Activated CD4-positive, alpha-beta memory T cell treated with anti-CD3 and anti-CD28 coated beads, Interleukin-2, amount 10 ng/mL, durations not matched to agents 7 days and 5 days (primary cell): ENCODE measurements at regions not wholly inside any gene's neighbourhood (a gene's known extent, or its start where the extent isn't known, plus 50 kb on each side); places are given as distances from the start of the nearest gene placed in this dataset.
"Not testable (repeated sequence)": the region's sequence is repeated elsewhere in the genome, so short reads cannot be mapped to it uniquely, and the experiment has no call there.

Experiments
- CTCF ChIA-PET: fragments of 350-600 bp; sonication (Branson Sonifier 250); formaldehyde crosslinking; loops from one replicate; lab custom pipeline; 2021; ENCODE audit warnings: antibody characterized with exemption, inconsistent platforms; lab: Charles Lee
- POLR2A ChIA-PET: fragments of 350-600 bp; sonication (Branson Sonifier 250); formaldehyde crosslinking; loops from one replicate; lab custom pipeline; 2021; ENCODE audit warnings: antibody characterized with exemption; lab: Charles Lee
- DNase-seq: peaks from one replicate; pipeline ENCODE4 v3.0.0-alpha.2; 2020
- H3K27ac Mint-ChIP-seq: one replicate; pipeline ENCODE4 v1.8.0; 2021; ENCODE audit warnings: mild to moderate bottlenecking, mixed read lengths
- H3K27me3 Mint-ChIP-seq: one replicate; pipeline ENCODE4 v1.8.0; 2021; ENCODE audit warnings: mixed read lengths
- H3K36me3 Mint-ChIP-seq: one replicate; pipeline ENCODE4 v1.8.0; 2021; ENCODE audit warnings: low read depth, mixed read lengths
- H3K4me1 Mint-ChIP-seq: one replicate; pipeline ENCODE4 v1.8.0; 2021; ENCODE audit warnings: mixed read lengths
- H3K4me3 Mint-ChIP-seq: one replicate; pipeline ENCODE4 v1.8.0; 2021; ENCODE audit warnings: mild to moderate bottlenecking, mixed read lengths
- H3K9me3 Mint-ChIP-seq: one replicate; pipeline ENCODE4 v1.8.0; 2021; ENCODE audit warnings: mixed read lengths

DNA sequence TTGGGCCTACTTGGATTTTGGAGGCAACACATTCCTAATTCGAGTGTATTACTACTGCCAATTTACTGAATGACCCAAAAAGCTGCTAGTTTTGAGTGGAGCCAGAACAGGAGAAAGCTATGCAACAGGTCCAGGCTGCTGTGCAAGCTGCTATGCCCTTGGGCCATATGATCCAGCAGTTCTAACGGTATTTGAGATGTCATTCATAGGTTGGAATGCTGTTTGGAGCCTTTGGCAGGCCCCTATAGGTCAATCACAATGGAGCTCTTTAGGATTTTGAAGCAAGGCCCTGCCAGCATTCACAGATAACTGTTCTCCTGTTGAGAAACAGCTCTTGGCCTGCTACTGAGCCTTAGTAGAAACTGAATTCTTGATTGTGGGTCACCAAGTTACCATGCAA, 368.7 kb downstream of the CDH19 start:
- Mint-ChIP-seq H3K4me1 (no peaks in the 10 kb centered on the region), H3K36me3 (no peaks in the 10 kb centered on the region), H3K27me3 (no peaks in the 10 kb centered on the region), H3K4me3 (no peak overlapping the region), H3K9me3 (peaks cover 11% of the 10 kb centered on the region), H3K27ac (no peak overlapping the region)
- no peak for DNase-seq
- ChIA-PET POLR2A (no interaction called here), CTCF (no interaction called here)

- CTCF ChIA-PET: no interaction called here
- POLR2A ChIA-PET: no interaction called here
- Mint-ChIP-seq H3K4me1 (no peaks in the 10 kb centered on the region), H3K27me3 (no peaks in the 10 kb centered on the region), H3K27ac (no peak overlapping the region), H3K9me3 (peaks cover 5% of the 10 kb centered on the region), H3K4me3 (no peak overlapping the region), H3K36me3 (no peaks in the 10 kb centered on the region)
- DNase-seq: no peak
These were observed 377.1 kb downstream of the CDH19 start for GRCh38 chr18:66226782-66227181.

GRCh38 chr18:66223317-66223716, 380.6 kb downstream of the CDH19 start:
- H3K27ac Mint-ChIP-seq, DNase-seq, H3K27me3 Mint-ChIP-seq, POLR2A ChIA-PET, H3K4me3 Mint-ChIP-seq, CTCF ChIA-PET, H3K36me3 Mint-ChIP-seq, H3K9me3 Mint-ChIP-seq, H3K4me1 Mint-ChIP-seq: not testable (repeated sequence)

DNA sequence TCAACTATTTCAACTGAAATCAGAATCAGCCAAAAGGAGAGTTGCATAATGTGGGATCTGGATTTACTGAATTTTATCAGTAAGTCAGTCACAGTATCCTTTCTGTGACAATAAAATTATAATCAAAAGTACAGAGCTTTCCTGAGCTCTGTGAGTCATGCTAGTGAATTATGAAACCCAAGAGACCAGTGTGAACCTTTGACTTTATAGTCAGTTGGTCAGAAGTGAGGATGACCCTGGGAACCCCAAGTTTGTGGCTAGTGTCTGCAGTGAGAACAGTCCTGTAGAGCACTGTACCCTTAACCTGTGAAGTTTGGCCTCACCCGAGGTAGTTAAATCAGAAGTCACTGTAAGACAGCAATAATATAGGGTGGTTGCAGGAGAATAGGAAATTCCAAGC, 381.7 kb downstream of the CDH19 start:
- no peak overlapping the region for H3K27ac Mint-ChIP-seq
- POLR2A ChIA-PET: no interaction called here
- CTCF ChIA-PET: no interaction called here
- H3K36me3 Mint-ChIP-seq: no peaks in the 10 kb centered on the region
- H3K4me3 Mint-ChIP-seq: no peak overlapping the region
- no peaks in the 10 kb centered on the region for H3K27me3 Mint-ChIP-seq
- peaks cover 8% of the 10 kb centered on the region for H3K9me3 Mint-ChIP-seq
- H3K4me1 Mint-ChIP-seq: no peaks in the 10 kb centered on the region
- DNase-seq: no peak

- DNase-seq: no peak
- H3K4me1 Mint-ChIP-seq: no peaks in the 10 kb centered on the region
- H3K36me3 Mint-ChIP-seq: no peaks in the 10 kb centered on the region
- no peak overlapping the region for H3K27ac Mint-ChIP-seq
- H3K4me3 Mint-ChIP-seq: no peak overlapping the region
- ChIA-PET POLR2A (no interaction called here), CTCF (no interaction called here)
- no peaks in the 10 kb centered on the region for H3K27me3 Mint-ChIP-seq
- H3K9me3 Mint-ChIP-seq: peaks cover 10% of the 10 kb centered on the region
These were observed 384.1 kb downstream of the CDH19 start for GRCh38 chr18:66219817-66220216.

- H3K27me3 Mint-ChIP-seq: no peaks in the 10 kb centered on the region
- CTCF ChIA-PET: no interaction called here
- H3K36me3 Mint-ChIP-seq: no peaks in the 10 kb centered on the region
- POLR2A ChIA-PET: no interaction called here
- no peak for DNase-seq
- H3K9me3 Mint-ChIP-seq: peaks cover 3% of the 10 kb centered on the region
- no peak overlapping the region for H3K27ac Mint-ChIP-seq
- H3K4me3 Mint-ChIP-seq: no peak overlapping the region
- H3K4me1 Mint-ChIP-seq: no peaks in the 10 kb centered on the region
These were observed 392.1 kb downstream of the CDH19 start for GRCh38 chr18:66211749-66212148.

DNA sequence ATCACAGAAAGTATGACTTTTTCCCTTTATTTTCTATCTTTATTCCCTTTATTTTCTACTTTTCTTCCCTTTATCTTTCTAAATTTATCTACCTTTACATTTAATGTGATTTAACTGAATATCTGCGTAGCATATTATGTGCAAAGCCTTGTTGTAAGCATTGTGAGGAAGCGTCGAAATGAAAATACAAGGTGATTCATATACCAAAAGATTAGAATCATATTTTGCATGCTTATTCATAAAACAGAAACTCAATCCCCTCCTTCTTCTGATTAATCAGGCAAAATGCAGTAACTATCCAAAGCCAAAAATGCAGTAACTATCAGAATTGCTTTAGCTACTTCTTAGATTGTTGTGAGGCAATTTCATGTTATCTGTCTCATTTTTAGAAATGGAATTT, 393.0 kb downstream of the CDH19 start:
- H3K4me1 Mint-ChIP-seq: no peaks in the 10 kb centered on the region
- no peak overlapping the region for H3K27ac Mint-ChIP-seq
- no peak for DNase-seq
- POLR2A ChIA-PET: no interaction called here
- no peak overlapping the region for H3K4me3 Mint-ChIP-seq
- H3K9me3 Mint-ChIP-seq: peaks cover 3% of the 10 kb centered on the region
- no peaks in the 10 kb centered on the region for H3K27me3 Mint-ChIP-seq
- H3K36me3 Mint-ChIP-seq: no peaks in the 10 kb centered on the region
- CTCF ChIA-PET: no interaction called here

DNA sequence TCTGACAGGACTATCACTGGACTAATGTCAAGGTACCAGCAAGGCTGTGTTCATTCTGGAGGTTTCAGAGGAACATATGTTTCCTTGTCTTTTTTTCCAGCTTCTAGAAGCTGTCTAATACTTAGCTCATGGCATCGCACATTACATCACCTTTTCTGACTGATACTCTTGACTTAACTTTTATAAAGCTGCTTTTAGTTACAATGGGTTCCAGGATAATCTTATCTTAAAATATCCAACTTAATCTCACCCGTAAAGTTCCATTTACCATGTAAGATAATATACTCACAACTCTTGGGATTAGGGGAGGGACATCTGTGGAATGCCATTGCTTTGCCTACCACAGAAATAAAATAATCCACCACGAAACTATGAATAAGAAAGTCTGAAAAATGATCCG, 394.2 kb downstream of the CDH19 start:
- no peak overlapping the region for H3K27ac Mint-ChIP-seq
- H3K27me3 Mint-ChIP-seq: no peaks in the 10 kb centered on the region
- ChIA-PET CTCF (no interaction called here), POLR2A (no interaction called here)
- H3K4me3 Mint-ChIP-seq: no peak overlapping the region
- no peaks in the 10 kb centered on the region for H3K36me3 Mint-ChIP-seq
- no peak for DNase-seq
- H3K4me1 Mint-ChIP-seq: no peaks in the 10 kb centered on the region
- H3K9me3 Mint-ChIP-seq: no peaks in the 10 kb centered on the region

- CTCF ChIA-PET: no interaction called here
- H3K4me1 Mint-ChIP-seq: no peaks in the 10 kb centered on the region
- no peaks in the 10 kb centered on the region for H3K27me3 Mint-ChIP-seq
- POLR2A ChIA-PET: no interaction called here
- H3K36me3 Mint-ChIP-seq: no peaks in the 10 kb centered on the region
- H3K27ac Mint-ChIP-seq: no peak overlapping the region
- peaks cover 4% of the 10 kb centered on the region for H3K9me3 Mint-ChIP-seq
- no peak for DNase-seq
- no peak overlapping the region for H3K4me3 Mint-ChIP-seq
These were observed 407.1 kb downstream of the CDH19 start for GRCh38 chr18:66196805-66197204.

DNA sequence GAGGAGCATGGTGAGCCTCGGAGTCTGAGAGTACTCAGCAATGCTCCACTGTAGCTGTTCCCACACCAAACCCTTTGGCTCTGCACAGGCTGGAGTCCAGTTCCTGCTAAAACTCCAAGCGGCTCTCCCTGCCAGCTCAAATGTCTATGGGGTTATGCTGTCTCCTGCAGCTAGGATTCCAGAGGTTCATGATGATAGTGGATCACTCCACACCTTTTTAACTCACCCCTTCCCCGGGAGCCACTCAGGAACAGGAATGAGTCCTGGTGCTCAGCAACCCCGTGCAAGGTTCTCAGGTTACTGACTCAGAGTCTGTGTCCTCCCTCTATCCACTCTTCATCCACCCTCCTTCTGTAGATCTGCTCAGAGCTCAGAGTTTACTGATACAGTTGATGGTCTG, 410.0 kb downstream of the CDH19 start:
- Mint-ChIP-seq H3K9me3 (peaks cover 4% of the 10 kb centered on the region), H3K4me1 (no peaks in the 10 kb centered on the region), H3K4me3 (no peak overlapping the region), H3K27ac (no peak overlapping the region), H3K36me3 (no peaks in the 10 kb centered on the region), H3K27me3 (no peaks in the 10 kb centered on the region)
- DNase-seq: no peak
- ChIA-PET POLR2A (no interaction called here), CTCF (no interaction called here)

DNA sequence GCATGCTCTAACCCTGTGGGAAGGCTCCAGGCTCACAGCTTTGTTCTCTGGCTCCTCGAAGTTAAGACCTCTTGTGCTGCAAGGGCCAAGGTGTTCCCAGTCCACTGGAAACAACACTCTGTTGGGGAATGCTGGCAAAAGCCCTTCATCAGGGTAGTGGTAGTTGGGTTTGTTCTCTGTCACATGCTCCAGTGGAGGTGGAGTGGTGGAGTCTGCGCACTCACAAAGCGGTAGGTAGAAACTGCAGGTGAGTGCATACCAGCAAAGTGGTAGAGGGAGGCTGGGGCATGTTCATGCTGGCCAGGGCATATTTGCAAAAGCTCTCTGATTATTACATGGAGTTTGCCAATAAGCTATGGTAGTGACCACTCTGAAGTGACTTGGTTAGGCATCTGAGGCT, 410.5 kb downstream of the CDH19 start:
- H3K27me3 Mint-ChIP-seq: no peaks in the 10 kb centered on the region
- CTCF ChIA-PET: no interaction called here
- POLR2A ChIA-PET: no interaction called here
- H3K4me1 Mint-ChIP-seq: no peaks in the 10 kb centered on the region
- no peak overlapping the region for H3K27ac Mint-ChIP-seq
- peaks cover 7% of the 10 kb centered on the region for H3K9me3 Mint-ChIP-seq
- no peak for DNase-seq
- no peak overlapping the region for H3K4me3 Mint-ChIP-seq
- H3K36me3 Mint-ChIP-seq: no peaks in the 10 kb centered on the region

DNA sequence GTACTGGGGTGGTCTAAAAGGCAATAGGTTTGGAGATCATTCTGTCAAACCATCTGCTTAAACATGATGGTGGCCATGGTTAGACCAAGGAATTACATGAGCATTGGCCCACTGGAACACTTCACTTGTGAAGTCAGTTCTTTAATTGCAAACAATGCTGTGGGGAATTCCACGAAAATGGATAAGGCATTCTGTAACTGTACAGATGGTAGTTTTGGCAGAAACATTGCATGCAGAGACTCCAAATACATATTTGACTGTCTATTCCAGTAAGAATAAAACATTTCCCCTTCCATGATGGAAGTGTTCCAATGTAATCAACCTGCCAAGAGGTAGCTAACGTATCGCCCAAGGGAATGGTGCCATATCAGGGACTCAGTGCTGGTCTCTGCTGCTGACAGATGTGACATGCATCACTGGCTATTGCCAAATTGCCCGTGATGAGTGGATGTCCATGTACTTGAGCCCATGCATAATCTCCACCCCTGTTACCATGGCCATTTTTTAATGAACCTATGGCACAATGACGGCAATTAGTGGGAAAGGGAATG, 417.9 kb downstream of the CDH7 start:
- no peaks in the 10 kb centered on the region for H3K4me1 Mint-ChIP-seq
- ChIA-PET CTCF (no interaction called here), POLR2A (no interaction called here)
- H3K9me3 Mint-ChIP-seq: peaks cover 9% of the 10 kb centered on the region
- no peaks in the 10 kb centered on the region for H3K36me3 Mint-ChIP-seq
- no peaks in the 10 kb centered on the region for H3K27me3 Mint-ChIP-seq
- H3K27ac Mint-ChIP-seq: no peak overlapping the region
- no peak for DNase-seq
- H3K4me3 Mint-ChIP-seq: no peak overlapping the region

DNA sequence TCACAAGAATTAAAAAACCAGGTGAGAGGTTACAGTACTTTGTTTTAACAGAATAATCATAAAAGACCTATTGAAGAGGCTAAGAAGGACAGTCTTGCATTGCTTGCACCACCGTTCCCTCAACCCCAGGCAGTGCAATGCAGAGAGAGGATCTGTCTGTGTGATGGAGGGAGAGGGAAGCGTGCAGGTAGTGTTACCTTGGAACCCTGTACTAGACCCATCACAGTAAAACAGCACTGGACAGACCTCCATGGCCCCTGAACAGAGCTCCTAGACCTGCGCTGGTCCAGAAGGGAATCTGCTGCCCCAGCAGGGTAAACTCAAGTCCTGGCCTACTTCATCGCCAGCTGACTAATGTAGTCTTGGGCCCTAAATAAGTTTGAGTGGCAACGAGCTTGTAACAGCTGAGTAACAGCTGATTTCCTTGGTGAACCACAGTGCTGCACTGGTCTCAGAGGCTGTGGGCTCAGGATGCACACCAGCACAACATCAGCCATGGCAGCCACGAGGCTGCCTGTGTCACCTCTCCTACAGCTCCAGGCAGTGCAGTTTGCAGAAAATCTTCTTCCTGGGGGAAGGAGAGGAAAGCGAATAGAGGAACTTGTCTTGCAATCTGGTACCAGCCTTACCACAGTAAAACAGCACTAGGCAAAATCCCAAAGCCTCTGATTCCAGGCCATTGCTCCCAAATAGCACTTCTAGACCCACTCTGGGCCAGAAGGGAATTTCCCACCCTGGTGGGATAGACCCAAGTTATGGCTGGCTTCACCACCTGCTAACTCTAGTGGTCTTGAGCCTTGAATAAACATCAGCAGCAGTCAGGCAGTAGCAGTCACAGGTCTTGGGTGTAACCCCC, 417.2 kb downstream of the CDH7 start:
- CTCF ChIA-PET: no interaction called here
- DNase-seq: no peak
- no peak overlapping the region for H3K4me3 Mint-ChIP-seq
- H3K36me3 Mint-ChIP-seq: no peaks in the 10 kb centered on the region
- no peaks in the 10 kb centered on the region for H3K4me1 Mint-ChIP-seq
- no peaks in the 10 kb centered on the region for H3K27me3 Mint-ChIP-seq
- H3K9me3 Mint-ChIP-seq: peaks cover 9% of the 10 kb centered on the region
- no peak overlapping the region for H3K27ac Mint-ChIP-seq
- POLR2A ChIA-PET: no interaction called here

- no peak overlapping the region for H3K4me3 Mint-ChIP-seq
- no peak overlapping the region for H3K27ac Mint-ChIP-seq
- H3K27me3 Mint-ChIP-seq: no peaks in the 10 kb centered on the region
- no peak for DNase-seq
- POLR2A ChIA-PET: no interaction called here
- H3K4me1 Mint-ChIP-seq: no peaks in the 10 kb centered on the region
- peaks cover 5% of the 10 kb centered on the region for H3K9me3 Mint-ChIP-seq
- CTCF ChIA-PET: no interaction called here
- H3K36me3 Mint-ChIP-seq: no peaks in the 10 kb centered on the region
These were observed 409.2 kb downstream of the CDH7 start for GRCh38 chr18:66160007-66160406.
